Cardiac fibroblast (primary cell): ENCODE measurements at regions not wholly inside any gene's neighbourhood (a gene's known extent, or its start where the extent isn't known, plus 50 kb on each side); places are given as distances from the start of the nearest gene placed in this dataset.

ENCODE experiments used
- DNase-seq, 2 donors: peaks; one replicate each; pipeline versions ENCODE4 v3.0.0 to v3.0.0-alpha.2; 2010; ENCODE audit warnings: low read depth in 2 of 2
- H3K4me3 ChIP-seq, 2 donors: replicated peaks in 1 of 2; 1 replicate in 1 of 2; 2 replicates in 1 of 2; pipeline ENCODE4 v1.5.1; 2011; ENCODE audit warnings: low read depth in 2 of 2, low read length in 2 of 2, mild to moderate bottlenecking in 2 of 2, moderate library complexity in 1 of 2
- CTCF ChIP-seq: IDR thresholded peaks from one replicate; pipeline ENCODE4 v1.5.1; 2011; ENCODE audit warnings: low read depth, mild to moderate bottlenecking, low read length, inconsistent platforms

- no peak for TF ChIP-seq CTCF
- no peak overlapping the region for H3K4me3 ChIP-seq
- no peak for DNase-seq
These were observed 127.0 kb upstream of the CCDC54 start for GRCh38 chr3:107250221-107250620.

GRCh38 chr3:107251819-107252218, 125.4 kb upstream of the CCDC54 start:
- TF ChIP-seq CTCF = no peak
- no peak overlapping the region for H3K4me3 ChIP-seq
- DNase-seq = no peak

- DNase-seq = no peak
- no peak overlapping the region for H3K4me3 ChIP-seq
These were observed 120.3 kb upstream of the CCDC54 start for GRCh38 chr3:107256963-107257362.

GRCh38 chr3:107258300-107258699, 118.9 kb upstream of the CCDC54 start:
- no peak overlapping the region for H3K4me3 ChIP-seq
- TF ChIP-seq CTCF = no peak
- DNase-seq = peak in 1 of 2 donors; percentile 45

More at GRCh38 chr3:107256963-107257362, 120.3 kb upstream of the CCDC54 start:
- TF ChIP-seq CTCF = no peak

- DNase-seq = no peak
- H3K4me3 ChIP-seq = no peak overlapping the region
- no peak for TF ChIP-seq CTCF
These were observed 117.0 kb upstream of the CCDC54 start for GRCh38 chr3:107260207-107260606.

- DNase-seq = peak; percentile 70 to 84
- peak overlapping the region in 1 of 2 donors; percentile 37 for H3K4me3 ChIP-seq
- no peak for TF ChIP-seq CTCF
These were observed 113.8 kb upstream of the CCDC54 start for GRCh38 chr3:107263269-107264021.

- no peak overlapping the region for H3K4me3 ChIP-seq
- no peak for TF ChIP-seq CTCF
- DNase-seq = peak in 1 of 2 donors; percentile 36
These were observed 112.4 kb upstream of the CCDC54 start for GRCh38 chr3:107264888-107265287.
